SK-N-MC (cell line): ENCODE measurements at regions not wholly inside any gene's neighbourhood (a gene's known extent, or its start where the extent isn't known, plus 50 kb on each side); places are given as distances from the start of the nearest gene placed in this dataset.

Experiments
- EZH2 ChIP-seq: fragments of 200-600 bp; sonication (generic); IDR thresholded peaks from one replicate; pipeline ENCODE4 v1.6.1; 2017; ENCODE audit warnings: antibody characterized with exemption
- FOXP2 ChIP-seq: optimal IDR thresholded peaks from 2 replicates; pipeline ENCODE3; 2011; ENCODE audit warnings: mild to moderate bottlenecking, moderate library complexity; ENCODE audit not compliant: insufficient read depth; ENCODE audit errors: extremely low read length, control extremely low read depth
- POLR2AphosphoS5 ChIP-seq: IDR thresholded peaks from 2 replicates; pipeline ENCODE4 v1.6.1; 2012; ENCODE audit warnings: mild to moderate bottlenecking, low read depth, low read length, borderline replicate concordance

DNA sequence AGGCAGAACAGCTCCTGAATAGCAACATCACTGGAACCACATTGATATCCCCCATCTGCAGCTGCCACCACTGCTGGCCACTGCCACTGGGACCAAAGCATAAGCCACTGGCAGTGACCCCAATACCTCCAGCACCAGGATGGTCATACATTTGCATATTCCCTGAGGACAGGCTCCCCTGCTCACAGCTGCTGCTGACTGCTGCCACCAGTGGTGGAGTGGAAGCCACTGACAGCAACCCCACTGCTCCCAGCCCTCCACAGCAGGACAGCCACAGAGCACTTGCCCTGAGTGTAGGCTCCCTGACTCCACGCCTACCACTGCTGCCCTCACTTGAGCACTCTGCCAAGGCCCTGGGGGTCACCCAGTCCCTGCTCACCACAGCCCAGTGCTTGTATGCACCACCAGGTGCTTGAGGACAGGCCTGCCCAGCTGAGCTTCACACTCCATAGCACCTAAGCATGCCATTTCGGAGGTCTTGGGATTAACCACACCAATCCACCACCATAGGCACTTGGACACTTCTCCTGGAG is 327.4 kb upstream of the RPS23 start:
- no peak for TF ChIP-seq EZH2
- TF ChIP-seq POLR2AphosphoS5, result no peak
- TF ChIP-seq FOXP2, result no peak
